A673 (cell line): ENCODE measurements at regions not wholly inside any gene's neighbourhood (a gene's known extent, or its start where the extent isn't known, plus 50 kb on each side); places are given as distances from the start of the nearest gene placed in this dataset.
A peak's percentile ranks its signal among the peaks of the same experiment; 100 is the strongest.
"Not testable (repeated sequence)": the region's sequence is repeated elsewhere in the genome, so short reads cannot be mapped to it uniquely, and the experiment has no call there.

ENCODE experiments used
- BruUV-seq: library from RNA; stranded (reverse); fragments of 400-500 nt; replicated peaks from 2 replicates; lab custom pipeline; 2021; lab: Mats Ljungman, UMichigan
- CTCF ChIA-PET: fragments of 300-600 bp; sonication (Branson Sonifier 250); formaldehyde crosslinking; loops from one replicate; lab custom pipeline; 2022; ENCODE audit warnings: antibody characterized with exemption; lab: Charles Lee
- POLR2A ChIA-PET: fragments of 300-600 bp; sonication (Branson Sonifier 250); formaldehyde crosslinking; loops from one replicate; lab custom pipeline; 2022; ENCODE audit warnings: antibody characterized with exemption; ENCODE audit not compliant: low non-redundant PET; lab: Charles Lee
- DNase-seq: peaks from one replicate; pipeline ENCODE4 v3.0.0-alpha.2; 2015; ENCODE audit warnings: low spot score
- H3K27ac ChIP-seq: fragments of 200-600 bp; sonication (generic); 2 replicates; pipeline ENCODE4 v1.5.1; 2016; ENCODE audit warnings: mixed run types, low read depth, mild to moderate bottlenecking, mixed read lengths, antibody characterized with exemption, low read length; ENCODE audit not compliant: poor library complexity, severe bottlenecking
- H3K27me3 ChIP-seq: fragments of 200-600 bp; sonication (generic); replicated peaks from 2 replicates; pipeline ENCODE4 v1.6.1; 2017; ENCODE audit warnings: mixed run types, low read depth, mild to moderate bottlenecking, mixed read lengths, antibody characterized with exemption, low read length; ENCODE audit not compliant: insufficient read depth, poor library complexity
- H3K36me3 ChIP-seq: fragments of 200-600 bp; sonication (generic); 2 replicates; pipeline ENCODE4 v1.6.1; 2016; ENCODE audit warnings: mixed run types, mild to moderate bottlenecking, mixed read lengths, antibody characterized with exemption, low read length; ENCODE audit not compliant: insufficient read depth, poor library complexity, severe bottlenecking
- H3K4me1 ChIP-seq: fragments of 200-600 bp; sonication (generic); 2 replicates; pipeline ENCODE4 v1.6.1; 2017; ENCODE audit warnings: mixed run types, mild to moderate bottlenecking, mixed read lengths, antibody characterized with exemption, low read length; ENCODE audit not compliant: insufficient read depth, poor library complexity, severe bottlenecking
- H3K4me3 ChIP-seq: fragments of 200-600 bp; sonication (generic); 2 replicates; pipeline ENCODE4 v1.5.1; 2016; ENCODE audit warnings: low read depth, mixed run types, mild to moderate bottlenecking, mixed read lengths, low read length; ENCODE audit not compliant: poor library complexity, severe bottlenecking
- H3K9me3 ChIP-seq: fragments of 200-600 bp; sonication (generic); 2 replicates; pipeline ENCODE4 v1.6.1; 2016; ENCODE audit warnings: mixed run types, low read depth, mild to moderate bottlenecking, mixed read lengths, antibody characterized with exemption, low read length; ENCODE audit not compliant: poor library complexity, severe bottlenecking
- EZH2 ChIP-seq: fragments of 200-600 bp; sonication (generic); IDR thresholded peaks from 2 replicates; pipeline ENCODE4 v1.6.1; 2017; ENCODE audit warnings: borderline replicate concordance, low read depth, mild to moderate bottlenecking, mixed read lengths, antibody characterized with exemption, low read length; ENCODE audit not compliant: poor library complexity, severe bottlenecking
- intact Hi-C: fragments of 100-400 bp; cut with micrococcal nuclease; formaldehyde crosslinking; loops from one replicate; pipeline ENCODE4 v1.10.0; 2022; ENCODE audit not compliant: unreplicated experiment
- TF ChIP-seq, protein P1 (sequence below): fragments of 300-800, 200-600 bp; sonication (generic); conservative IDR thresholded peaks from 2 replicates; pipeline ENCODE4 v1.5.1; 2017; ENCODE audit warnings: low read depth, mild to moderate bottlenecking, antibody characterized with exemption, low read length, moderate library complexity, mixed read lengths

DNA sequence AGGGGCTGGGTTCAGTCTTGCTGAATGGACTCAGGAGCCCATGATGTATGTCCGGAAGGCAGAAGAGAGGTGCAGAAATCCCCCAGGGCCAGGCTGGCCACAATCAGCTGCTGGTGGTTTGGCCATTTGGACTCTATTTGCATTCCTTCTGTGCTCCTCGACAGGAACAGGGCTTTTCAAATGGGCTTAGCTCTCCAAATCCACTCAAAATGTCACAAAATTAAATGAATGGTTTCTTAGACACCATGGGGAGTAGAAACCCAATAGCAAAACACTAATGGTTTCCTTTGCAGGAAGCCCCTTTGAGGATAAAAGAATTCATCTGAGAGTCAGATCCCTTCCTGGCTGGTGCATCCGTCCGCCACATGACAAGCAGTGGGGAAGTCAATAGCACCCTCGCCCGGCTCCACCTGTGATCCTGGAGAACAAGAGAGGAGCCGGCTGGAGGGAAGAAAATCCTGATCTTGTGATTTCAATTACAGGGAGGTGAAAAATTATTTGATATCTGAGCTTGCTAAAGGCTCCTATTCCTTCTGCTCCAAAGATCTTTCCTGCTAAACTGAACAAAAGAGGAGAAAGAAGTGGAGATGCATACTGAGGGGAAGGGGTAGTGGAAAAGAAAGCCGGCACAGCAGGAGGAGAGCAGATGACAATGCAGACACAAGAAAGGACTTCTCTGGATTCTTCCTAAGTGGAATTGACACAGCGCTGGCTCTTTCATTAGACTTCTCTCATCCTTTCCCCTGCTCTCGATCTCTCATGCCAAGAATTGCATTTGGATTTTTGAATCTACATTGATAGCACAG lies 190.7 kb downstream of the C7orf25 start:
- Histone ChIP-seq H3K9me3 (no peaks in the 10 kb centered on the region), H3K27me3 (no peaks in the 10 kb centered on the region), H3K36me3 (no peaks in the 10 kb centered on the region), H3K4me1 (peaks cover 6% of the 10 kb centered on the region), H3K4me3 (no peak overlapping the region), H3K27ac (no peak overlapping the region)
- intact Hi-C loops, result no loop called here
- peak; percentile 83 for DNase-seq
- CTCF ChIA-PET, result no interaction called here
- POLR2A ChIA-PET, result interaction anchor here (0.5 kb wide), 1 partner anchor 72 kb away, joined by 13 read pairs; no protein-coding TSS in a partner anchor
- no TSS peak for BruUV-seq
- TF ChIP-seq, protein P1, sequence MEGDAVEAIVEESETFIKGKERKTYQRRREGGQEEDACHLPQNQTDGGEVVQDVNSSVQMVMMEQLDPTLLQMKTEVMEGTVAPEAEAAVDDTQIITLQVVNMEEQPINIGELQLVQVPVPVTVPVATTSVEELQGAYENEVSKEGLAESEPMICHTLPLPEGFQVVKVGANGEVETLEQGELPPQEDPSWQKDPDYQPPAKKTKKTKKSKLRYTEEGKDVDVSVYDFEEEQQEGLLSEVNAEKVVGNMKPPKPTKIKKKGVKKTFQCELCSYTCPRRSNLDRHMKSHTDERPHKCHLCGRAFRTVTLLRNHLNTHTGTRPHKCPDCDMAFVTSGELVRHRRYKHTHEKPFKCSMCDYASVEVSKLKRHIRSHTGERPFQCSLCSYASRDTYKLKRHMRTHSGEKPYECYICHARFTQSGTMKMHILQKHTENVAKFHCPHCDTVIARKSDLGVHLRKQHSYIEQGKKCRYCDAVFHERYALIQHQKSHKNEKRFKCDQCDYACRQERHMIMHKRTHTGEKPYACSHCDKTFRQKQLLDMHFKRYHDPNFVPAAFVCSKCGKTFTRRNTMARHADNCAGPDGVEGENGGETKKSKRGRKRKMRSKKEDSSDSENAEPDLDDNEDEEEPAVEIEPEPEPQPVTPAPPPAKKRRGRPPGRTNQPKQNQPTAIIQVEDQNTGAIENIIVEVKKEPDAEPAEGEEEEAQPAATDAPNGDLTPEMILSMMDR, result no peak
- TF ChIP-seq EZH2, result no peak

DNA sequence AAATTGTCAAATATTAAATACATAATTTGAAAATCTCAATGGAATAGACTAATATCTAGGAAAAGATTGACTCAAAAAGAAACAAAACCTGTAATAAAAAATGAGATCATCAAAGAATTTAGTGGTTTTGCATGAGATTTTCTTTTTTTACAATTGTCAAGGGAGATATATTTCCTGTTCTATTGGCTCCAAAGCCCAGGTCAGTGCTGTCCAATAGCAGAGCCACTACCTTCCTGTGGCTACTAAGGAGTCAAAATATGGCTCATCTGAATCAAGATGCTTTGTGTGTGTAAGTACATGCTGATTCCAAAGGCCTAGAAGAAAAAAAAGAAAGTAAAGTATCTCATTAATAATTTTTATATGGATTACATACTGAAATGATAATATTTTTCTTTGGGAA lies 191.9 kb downstream of the C7orf25 start:
- no peaks in the 10 kb centered on the region for H3K27me3 ChIP-seq
- ChIA-PET POLR2A (no interaction called here), CTCF (no interaction called here)
- intact Hi-C loops, result no loop called here
- no TSS peak for BruUV-seq
- H3K9me3 ChIP-seq, result no peaks in the 10 kb centered on the region
- no peak overlapping the region for H3K4me3 ChIP-seq
- DNase-seq, result no peak
- no peaks in the 10 kb centered on the region for H3K36me3 ChIP-seq
- no peak overlapping the region for H3K27ac ChIP-seq
- peaks cover 6% of the 10 kb centered on the region for H3K4me1 ChIP-seq
- TF ChIP-seq, protein P1, result no peak
- no peak for TF ChIP-seq EZH2

DNA sequence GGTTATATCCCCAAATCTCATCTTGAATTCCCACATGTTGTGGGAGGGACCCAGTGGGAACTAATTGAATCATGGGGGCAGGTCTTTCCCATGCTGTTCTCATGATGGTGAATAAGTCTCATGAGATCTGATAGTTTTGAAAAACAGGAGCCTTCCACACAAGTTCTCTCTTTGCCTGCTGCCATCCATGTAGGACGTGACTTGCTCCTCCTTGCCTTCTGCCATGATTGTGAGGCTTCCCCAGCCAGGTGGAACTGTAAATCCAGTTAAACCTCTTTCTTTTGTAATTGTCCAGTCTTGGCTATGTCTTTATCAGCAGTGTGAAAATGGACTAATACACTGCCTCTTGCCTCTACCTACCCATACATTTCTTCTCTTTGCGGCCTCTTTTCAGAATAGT lies 193.4 kb downstream of the C7orf25 start:
- intact Hi-C loops, H3K4me3 ChIP-seq, H3K36me3 ChIP-seq, DNase-seq, H3K4me1 ChIP-seq, BruUV-seq, H3K9me3 ChIP-seq, H3K27ac ChIP-seq, POLR2A ChIA-PET, CTCF ChIA-PET, H3K27me3 ChIP-seq: not testable (repeated sequence)

- no peak for DNase-seq
- Histone ChIP-seq H3K9me3 (no peaks in the 10 kb centered on the region), H3K4me3 (no peak overlapping the region), H3K36me3 (no peaks in the 10 kb centered on the region), H3K27ac (no peak overlapping the region), H3K27me3 (no peaks in the 10 kb centered on the region), H3K4me1 (no peaks in the 10 kb centered on the region)
- ChIA-PET CTCF (no interaction called here), POLR2A (no interaction called here)
- no TSS peak for BruUV-seq
- intact Hi-C loops, result no loop called here
- no peak for TF ChIP-seq EZH2
- TF ChIP-seq, protein P1, result no peak
These were observed 197.5 kb downstream of the C7orf25 start for GRCh38 chr7:42714356-42714755.
